NCI-H2171 (cell line): ENCODE measurements at regions not wholly inside any gene's neighbourhood (a gene's known extent, or its start where the extent isn't known, plus 50 kb on each side); places are given as distances from the start of the nearest gene placed in this dataset.
"Not testable (repeated sequence)": the region's sequence is repeated elsewhere in the genome, so short reads cannot be mapped to it uniquely, and the experiment has no call there.

Source experiments
- DNase-seq: peaks from one replicate; lab custom pipeline; 2025; lab: John Stamatoyannopoulos, UW

GRCh38 chr4:174009686-174010451, 273.6 kb downstream of the FBXO8 start:
- DNase-seq: no peak

- DNase-seq: no peak
Observed at GRCh38 chr4:174005422-174005821, 278.0 kb downstream of the FBXO8 start.

- DNase-seq: no peak
Observed at GRCh38 chr4:173998471-173999144, 284.9 kb downstream of the FBXO8 start.

- DNase-seq: not testable (repeated sequence)
Observed at GRCh38 chr4:173995779-173996178, 287.7 kb downstream of the FBXO8 start.

- DNase-seq: no peak
Observed at GRCh38 chr4:173991814-173992213, 291.7 kb downstream of the FBXO8 start.

- DNase-seq: no peak
Observed at GRCh38 chr4:173991316-173991715, 292.2 kb downstream of the FBXO8 start.

GRCh38 chr4:173990869-173991210, 292.6 kb downstream of the FBXO8 start:
- DNase-seq: no peak

- DNase-seq: no peak
Observed at GRCh38 chr4:173990126-173990868, 293.2 kb downstream of the FBXO8 start.

GRCh38 chr4:173963523-173963922, 319.9 kb downstream of the FBXO8 start:
- DNase-seq: not testable (repeated sequence)

GRCh38 chr4:173960398-173960797, 323.1 kb downstream of the FBXO8 start:
- no peak for DNase-seq

GRCh38 chr4:173958445-173958844, 325.0 kb downstream of the FBXO8 start:
- no peak for DNase-seq

- no peak for DNase-seq
Observed at GRCh38 chr4:173943547-173943946, 339.9 kb downstream of the FBXO8 start.

GRCh38 chr4:173940146-173940545, 343.3 kb downstream of the FBXO8 start:
- no peak for DNase-seq

GRCh38 chr4:173937631-173938270, 345.7 kb downstream of the FBXO8 start:
- no peak for DNase-seq

GRCh38 chr4:173936861-173937260, 346.6 kb downstream of the FBXO8 start:
- no peak for DNase-seq

GRCh38 chr4:173935622-173936405, 347.7 kb downstream of the FBXO8 start:
- DNase-seq: no peak

- DNase-seq: no peak
Observed at GRCh38 chr4:173934933-173935620, 348.4 kb downstream of the FBXO8 start.

GRCh38 chr4:173934201-173934600, 349.3 kb downstream of the FBXO8 start:
- no peak for DNase-seq

GRCh38 chr4:173932701-173933100, 350.8 kb downstream of the FBXO8 start:
- DNase-seq: no peak

- DNase-seq: no peak
Observed at GRCh38 chr4:173930329-173930967, 353.0 kb downstream of the FBXO8 start.

- no peak for DNase-seq
Observed at GRCh38 chr4:173929921-173930320, 353.5 kb downstream of the FBXO8 start.
